IMR-90 (cell line): ENCODE measurements at regions not wholly inside any gene's neighbourhood (a gene's known extent, or its start where the extent isn't known, plus 50 kb on each side); places are given as distances from the start of the nearest gene placed in this dataset.

Source experiments
- BHLHE40 ChIP-seq: fragments of 150-350 bp; IDR thresholded peaks from 2 replicates; pipeline ENCODE4 v1.6.1; 2016; ENCODE audit warnings: mild to moderate bottlenecking, low read depth, low read length
- CEBPB ChIP-seq: IDR thresholded peaks from 2 replicates; pipeline ENCODE4 v1.6.1; 2012; ENCODE audit warnings: low read depth, low read length, improper control_type of control experiment
- MXI1 ChIP-seq: IDR thresholded peaks from 2 replicates; pipeline ENCODE4 v1.6.1; 2012; ENCODE audit warnings: low read depth, mild to moderate bottlenecking, low read length, moderate library complexity, borderline replicate concordance
- POLR2A ChIP-seq: IDR thresholded peaks from 2 replicates; pipeline ENCODE4 v1.6.1; 2012; ENCODE audit warnings: mild to moderate bottlenecking, low read depth, low read length
- RAD21 ChIP-seq: IDR thresholded peaks from 2 replicates; pipeline ENCODE4 v1.6.1; 2012; ENCODE audit warnings: low read length, improper control_type of control experiment
- RCOR1 ChIP-seq: IDR thresholded peaks from 2 replicates; pipeline ENCODE4 v1.6.1; 2012; ENCODE audit warnings: mild to moderate bottlenecking, low read length, improper control_type of control experiment; ENCODE audit not compliant: insufficient replicate concordance
- RFX5 ChIP-seq: IDR thresholded peaks from 2 replicates; pipeline ENCODE4 v1.8.0; 2012; ENCODE audit warnings: low read depth, mild to moderate bottlenecking, low read length, moderate library complexity
- SMC3 ChIP-seq: fragments of 150-350 bp; IDR thresholded peaks from 2 replicates; pipeline ENCODE4 v1.6.1; 2016; ENCODE audit warnings: low read depth, mild to moderate bottlenecking, antibody characterized with exemption, low read length, moderate library complexity
- TF ChIP-seq, protein P1 (sequence below): conservative IDR thresholded peaks from 2 replicates; pipeline ENCODE4 v1.5.1; 2012; ENCODE audit warnings: mild to moderate bottlenecking, low read depth, low read length, improper control_type of control experiment
- TF ChIP-seq, protein P2 (sequence below): fragments of 150-350 bp; IDR thresholded peaks from 2 replicates; pipeline ENCODE4 v1.6.1; 2016; ENCODE audit warnings: low read depth, mild to moderate bottlenecking, low read length, moderate library complexity, borderline replicate concordance

DNA sequence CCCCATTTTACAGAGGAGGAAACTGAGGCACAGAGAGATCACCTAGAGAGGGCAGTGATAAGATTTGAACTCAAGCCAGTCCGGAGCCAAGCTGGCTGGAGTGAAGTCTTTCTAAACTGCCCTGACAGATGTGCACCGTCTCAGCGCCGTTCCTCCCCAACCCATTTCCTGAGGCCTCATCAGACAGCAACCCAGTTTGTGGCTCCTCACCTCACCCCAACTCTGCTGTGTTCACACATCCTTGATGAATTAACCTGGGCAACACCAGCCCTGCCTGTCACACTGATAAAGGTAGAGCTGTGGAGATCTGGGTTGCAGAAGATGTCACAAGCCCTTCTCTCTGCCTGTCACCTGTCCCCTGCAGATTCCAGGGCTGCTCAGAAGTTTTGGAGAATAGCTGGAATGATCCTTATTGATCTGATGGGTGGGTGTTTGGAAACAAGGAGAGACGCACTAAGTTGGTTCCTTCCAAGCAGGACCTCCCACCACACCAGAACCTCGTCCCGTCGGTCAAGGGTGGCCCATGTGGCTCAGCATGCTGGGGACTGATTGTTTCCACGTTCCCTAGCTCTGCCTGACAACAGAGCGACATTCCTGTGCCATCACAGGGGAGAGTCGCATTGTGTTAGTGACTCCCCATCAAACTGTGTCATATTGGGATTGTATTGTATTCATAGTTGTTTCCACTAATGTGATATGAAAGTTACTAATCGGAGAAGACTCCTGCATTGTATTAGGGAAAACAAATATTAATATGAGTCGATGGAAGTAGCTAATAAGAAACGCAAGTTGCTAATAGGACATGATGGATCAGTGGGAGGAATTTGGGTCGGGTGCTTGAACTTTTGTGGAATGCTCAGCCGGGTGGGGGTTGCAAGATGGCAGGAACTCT lies 200.6 kb downstream of the PHETA1 start:
- TF ChIP-seq POLR2A (no peak), RFX5 (no peak), RCOR1 (no peak), SMC3 (no peak), MXI1 (no peak), RAD21 (no peak), CEBPB (no peak), BHLHE40 (no peak)
- TF ChIP-seq, protein P1, sequence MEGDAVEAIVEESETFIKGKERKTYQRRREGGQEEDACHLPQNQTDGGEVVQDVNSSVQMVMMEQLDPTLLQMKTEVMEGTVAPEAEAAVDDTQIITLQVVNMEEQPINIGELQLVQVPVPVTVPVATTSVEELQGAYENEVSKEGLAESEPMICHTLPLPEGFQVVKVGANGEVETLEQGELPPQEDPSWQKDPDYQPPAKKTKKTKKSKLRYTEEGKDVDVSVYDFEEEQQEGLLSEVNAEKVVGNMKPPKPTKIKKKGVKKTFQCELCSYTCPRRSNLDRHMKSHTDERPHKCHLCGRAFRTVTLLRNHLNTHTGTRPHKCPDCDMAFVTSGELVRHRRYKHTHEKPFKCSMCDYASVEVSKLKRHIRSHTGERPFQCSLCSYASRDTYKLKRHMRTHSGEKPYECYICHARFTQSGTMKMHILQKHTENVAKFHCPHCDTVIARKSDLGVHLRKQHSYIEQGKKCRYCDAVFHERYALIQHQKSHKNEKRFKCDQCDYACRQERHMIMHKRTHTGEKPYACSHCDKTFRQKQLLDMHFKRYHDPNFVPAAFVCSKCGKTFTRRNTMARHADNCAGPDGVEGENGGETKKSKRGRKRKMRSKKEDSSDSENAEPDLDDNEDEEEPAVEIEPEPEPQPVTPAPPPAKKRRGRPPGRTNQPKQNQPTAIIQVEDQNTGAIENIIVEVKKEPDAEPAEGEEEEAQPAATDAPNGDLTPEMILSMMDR, result no peak
- TF ChIP-seq, protein P2, sequence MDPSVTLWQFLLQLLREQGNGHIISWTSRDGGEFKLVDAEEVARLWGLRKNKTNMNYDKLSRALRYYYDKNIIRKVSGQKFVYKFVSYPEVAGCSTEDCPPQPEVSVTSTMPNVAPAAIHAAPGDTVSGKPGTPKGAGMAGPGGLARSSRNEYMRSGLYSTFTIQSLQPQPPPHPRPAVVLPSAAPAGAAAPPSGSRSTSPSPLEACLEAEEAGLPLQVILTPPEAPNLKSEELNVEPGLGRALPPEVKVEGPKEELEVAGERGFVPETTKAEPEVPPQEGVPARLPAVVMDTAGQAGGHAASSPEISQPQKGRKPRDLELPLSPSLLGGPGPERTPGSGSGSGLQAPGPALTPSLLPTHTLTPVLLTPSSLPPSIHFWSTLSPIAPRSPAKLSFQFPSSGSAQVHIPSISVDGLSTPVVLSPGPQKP, result no peak
